Trophoblast cell (in vitro differentiated cells and primary cell): ENCODE measurements at regions not wholly inside any gene's neighbourhood (a gene's known extent, or its start where the extent isn't known, plus 50 kb on each side); places are given as distances from the start of the nearest gene placed in this dataset.

Experiments
- DNase-seq, 2 donors: peaks; one replicate each; pipeline ENCODE4 v3.0.0-alpha.2; 2016
- H2AFZ ChIP-seq: 2 replicates; pipeline ENCODE4 v1.6.1; 2013; ENCODE audit warnings: low read length, moderate library complexity, mild to moderate bottlenecking; ENCODE audit not compliant: insufficient read depth, poor library complexity
- H2AK5ac ChIP-seq: 2 replicates; pipeline ENCODE4 v1.6.1; 2013; ENCODE audit warnings: mild to moderate bottlenecking, low read length
- H2BK120ac ChIP-seq: 2 replicates; pipeline ENCODE4 v1.6.1; 2013; ENCODE audit warnings: low read length, mild to moderate bottlenecking, moderate library complexity; ENCODE audit not compliant: insufficient read depth, poor library complexity
- H2BK12ac ChIP-seq: 2 replicates; pipeline ENCODE4 v1.6.1; 2013; ENCODE audit warnings: mild to moderate bottlenecking, low read length, moderate library complexity
- H2BK5ac ChIP-seq: 2 replicates; pipeline ENCODE4 v1.6.1; 2013; ENCODE audit warnings: low read length, low read depth, moderate library complexity, mild to moderate bottlenecking; ENCODE audit not compliant: poor library complexity
- H3K14ac ChIP-seq: 2 replicates; pipeline ENCODE4 v1.6.1; 2013; ENCODE audit warnings: mild to moderate bottlenecking, low read length
- H3K18ac ChIP-seq: 2 replicates; pipeline ENCODE4 v1.6.1; 2013; ENCODE audit warnings: mild to moderate bottlenecking, low read length
- H3K23ac ChIP-seq: 2 replicates; pipeline ENCODE4 v1.6.1; 2013; ENCODE audit warnings: low read length
- H3K27ac ChIP-seq: 2 replicates; pipeline ENCODE4 v1.5.1; 2013; ENCODE audit warnings: low read depth, mild to moderate bottlenecking, inconsistent platforms, low read length, moderate library complexity
- H3K27me3 ChIP-seq: 2 replicates; pipeline ENCODE4 v1.6.1; 2013; ENCODE audit warnings: inconsistent platforms, mild to moderate bottlenecking, low read length, moderate library complexity; ENCODE audit not compliant: insufficient read depth
- H3K36me3 ChIP-seq, 2 experiments: 1 replicate in 1 of 2; 2 replicates in 1 of 2; pipeline ENCODE4 v1.6.1; 2013; ENCODE audit warnings: low read length in 2 of 2, mild to moderate bottlenecking in 2 of 2, moderate library complexity in 1 of 2; ENCODE audit not compliant: insufficient read depth in 2 of 2, control insufficient read depth in 1 of 2
- H3K4ac ChIP-seq: 2 replicates; pipeline ENCODE4 v1.6.1; 2013; ENCODE audit warnings: low read depth, mild to moderate bottlenecking, low read length, moderate library complexity
- H3K4me1 ChIP-seq, 2 experiments: 1 replicate in 1 of 2; 2 replicates in 1 of 2; pipeline ENCODE4 v1.6.1; 2013; ENCODE audit warnings: low read length in 2 of 2, mild to moderate bottlenecking in 2 of 2, moderate library complexity in 1 of 2; ENCODE audit not compliant: insufficient read depth in 2 of 2, control insufficient read depth in 1 of 2
- H3K4me2 ChIP-seq: 2 replicates; pipeline ENCODE4 v1.6.1; 2013; ENCODE audit warnings: inconsistent platforms, mild to moderate bottlenecking, low read length, moderate library complexity
- H3K4me3 ChIP-seq: 2 replicates; pipeline ENCODE4 v1.5.1; 2013; ENCODE audit warnings: mild to moderate bottlenecking, low read depth, low read length, inconsistent platforms
- H3K79me1 ChIP-seq: one replicate; pipeline ENCODE4 v1.6.1; 2013; ENCODE audit warnings: low read length
- H3K79me2 ChIP-seq: 2 replicates; pipeline ENCODE4 v1.6.1; 2013; ENCODE audit warnings: low read length, mild to moderate bottlenecking; ENCODE audit not compliant: control insufficient read depth, insufficient read depth, poor library complexity
- H3K9ac ChIP-seq: 2 replicates; pipeline ENCODE4 v1.6.1; 2013; ENCODE audit warnings: mild to moderate bottlenecking, low read length
- H3K9me3 ChIP-seq: 2 replicates; pipeline ENCODE4 v1.6.1; 2013; ENCODE audit warnings: low read depth, mild to moderate bottlenecking, control low read depth, inconsistent platforms, low read length; ENCODE audit not compliant: insufficient read depth
- H4K12ac ChIP-seq: 2 replicates; pipeline ENCODE4 v1.6.1; 2013; ENCODE audit warnings: low read depth, mild to moderate bottlenecking, low read length, moderate library complexity
- H4K8ac ChIP-seq: 2 replicates; pipeline ENCODE4 v1.6.1; 2013; ENCODE audit warnings: low read depth, mild to moderate bottlenecking, low read length, moderate library complexity
- H4K91ac ChIP-seq: one replicate; pipeline ENCODE4 v1.6.1; 2013; ENCODE audit warnings: low read depth, mild to moderate bottlenecking, low read length, moderate library complexity
- WGBS: extraction: QIAGEN DNeasy Blood & Tissue Kit; methylation state at CpG from one replicate; pipeline ENCODE4 v1.1.7; 2013; ENCODE audit warnings: missing lambda C conversion rate; ENCODE audit not compliant: insufficient read length, insufficient coverage; ENCODE audit errors: extremely low coverage; 5-methylcytosine and 5-hydroxymethylcytosine counted together

GRCh38 chr2:12651641-12652040 lies 65.1 kb upstream of the TRIB2 start:
- H2BK5ac ChIP-seq, result no peak overlapping the region
- H3K14ac ChIP-seq, result no peak overlapping the region
- no peak overlapping the region for H3K9ac ChIP-seq
- no peaks in the 10 kb centered on the region for H3K4me1 ChIP-seq
- no peak for DNase-seq
- H2AFZ ChIP-seq, result no peak overlapping the region
- H2BK120ac ChIP-seq, result no peak overlapping the region
- H3K23ac ChIP-seq, result no peak overlapping the region
- no peaks in the 10 kb centered on the region for H3K27me3 ChIP-seq
- H3K4me2 ChIP-seq, result no peak overlapping the region
- H3K4ac ChIP-seq, result no peak overlapping the region
- no CpG with 5 or more reads among the region's 8 CpGs for WGBS
- no peak overlapping the region for H4K91ac ChIP-seq
- H3K9me3 ChIP-seq, result peaks cover 1% of the 10 kb centered on the region
- H3K36me3 ChIP-seq, result no peaks in the 10 kb centered on the region
- H4K12ac ChIP-seq, result no peak overlapping the region
- no peak overlapping the region for H3K4me3 ChIP-seq
- H3K79me1 ChIP-seq, result no peaks in the 10 kb centered on the region
- no peak overlapping the region for H4K8ac ChIP-seq
- H2AK5ac ChIP-seq, result no peak overlapping the region
- no peak overlapping the region for H3K27ac ChIP-seq
- H2BK12ac ChIP-seq, result no peak overlapping the region
- H3K18ac ChIP-seq, result no peak overlapping the region
- no peaks in the 10 kb centered on the region for H3K79me2 ChIP-seq

GRCh38 chr2:12652723-12653122 lies 64.0 kb upstream of the TRIB2 start:
- Histone ChIP-seq H2BK5ac (no peak overlapping the region), H3K27ac (no peak overlapping the region)
- WGBS, result no CpG with 5 or more reads among the region's 9 CpGs

GRCh38 chr2:12657560-12657959 lies 59.2 kb upstream of the TRIB2 start:
- H3K36me3 ChIP-seq, result no peaks in the 10 kb centered on the region
- no peaks in the 10 kb centered on the region for H3K79me2 ChIP-seq
- no peaks in the 10 kb centered on the region for H3K4me1 ChIP-seq
- H3K27me3 ChIP-seq, result no peaks in the 10 kb centered on the region
- no peak overlapping the region for H2AFZ ChIP-seq
- H3K4me2 ChIP-seq, result no peak overlapping the region
- no peak overlapping the region for H4K91ac ChIP-seq
- no peak overlapping the region for H3K23ac ChIP-seq
- no peak overlapping the region for H4K8ac ChIP-seq
- no peak overlapping the region for H3K4ac ChIP-seq
- H4K12ac ChIP-seq, result no peak overlapping the region
- H3K4me3 ChIP-seq, result no peak overlapping the region
- no peak overlapping the region for H3K18ac ChIP-seq
- H3K79me1 ChIP-seq, result no peaks in the 10 kb centered on the region
- no peak overlapping the region for H2AK5ac ChIP-seq
- DNase-seq, result no peak
- H3K27ac ChIP-seq, result no peak overlapping the region
- H2BK5ac ChIP-seq, result no peak overlapping the region
- WGBS, result no CpG with 5 or more reads among the region's 6 CpGs
- no peak overlapping the region for H3K9ac ChIP-seq
- H3K14ac ChIP-seq, result no peak overlapping the region
- H3K9me3 ChIP-seq, result no peaks in the 10 kb centered on the region
- H2BK120ac ChIP-seq, result no peak overlapping the region
- H2BK12ac ChIP-seq, result no peak overlapping the region

More at GRCh38 chr2:12652723-12653122, 64.0 kb upstream of the TRIB2 start:
- H2AFZ ChIP-seq, result no peak overlapping the region
- H2AK5ac ChIP-seq, result no peak overlapping the region
- no peaks in the 10 kb centered on the region for H3K27me3 ChIP-seq
- no peak overlapping the region for H3K14ac ChIP-seq
- H3K4me3 ChIP-seq, result no peak overlapping the region
- no peaks in the 10 kb centered on the region for H3K4me1 ChIP-seq
- H3K9me3 ChIP-seq, result no peaks in the 10 kb centered on the region
- no peak overlapping the region for H2BK120ac ChIP-seq
- DNase-seq, result no peak
- H4K91ac ChIP-seq, result no peak overlapping the region
- no peaks in the 10 kb centered on the region for H3K79me2 ChIP-seq
- H3K79me1 ChIP-seq, result no peaks in the 10 kb centered on the region
- H4K8ac ChIP-seq, result no peak overlapping the region
- H4K12ac ChIP-seq, result no peak overlapping the region
- no peaks in the 10 kb centered on the region for H3K36me3 ChIP-seq
- no peak overlapping the region for H2BK12ac ChIP-seq
- no peak overlapping the region for H3K4ac ChIP-seq
- H3K9ac ChIP-seq, result no peak overlapping the region
- H3K18ac ChIP-seq, result no peak overlapping the region
- no peak overlapping the region for H3K4me2 ChIP-seq
- no peak overlapping the region for H3K23ac ChIP-seq

GRCh38 chr2:12658310-12658945 lies 58.3 kb upstream of the TRIB2 start:
- H3K23ac ChIP-seq, result no peak overlapping the region
- no peak overlapping the region for H2BK120ac ChIP-seq
- no peak overlapping the region for H3K14ac ChIP-seq
- H3K4me3 ChIP-seq, result no peak overlapping the region
- H2BK5ac ChIP-seq, result no peak overlapping the region
- H2BK12ac ChIP-seq, result no peak overlapping the region
- H4K91ac ChIP-seq, result no peak overlapping the region
- H3K18ac ChIP-seq, result no peak overlapping the region
- no peaks in the 10 kb centered on the region for H3K4me1 ChIP-seq
- no peak overlapping the region for H4K8ac ChIP-seq
- no peaks in the 10 kb centered on the region for H3K9me3 ChIP-seq
- no peaks in the 10 kb centered on the region for H3K79me1 ChIP-seq
- no peak overlapping the region for H2AFZ ChIP-seq
- H3K4ac ChIP-seq, result no peak overlapping the region
- no peak overlapping the region for H4K12ac ChIP-seq
- H3K79me2 ChIP-seq, result no peaks in the 10 kb centered on the region
- no peaks in the 10 kb centered on the region for H3K27me3 ChIP-seq
- H3K27ac ChIP-seq, result no peak overlapping the region
- H3K9ac ChIP-seq, result no peak overlapping the region
- WGBS, result no CpG with 5 or more reads among the region's 3 CpGs
- DNase-seq, result no peak
- H3K4me2 ChIP-seq, result no peak overlapping the region
- no peaks in the 10 kb centered on the region for H3K36me3 ChIP-seq
- H2AK5ac ChIP-seq, result no peak overlapping the region
